DMS79 (cell line): ENCODE measurements at regions not wholly inside any gene's neighbourhood (a gene's known extent, or its start where the extent isn't known, plus 50 kb on each side); places are given as distances from the start of the nearest gene placed in this dataset.
"Not testable (repeated sequence)": the region's sequence is repeated elsewhere in the genome, so short reads cannot be mapped to it uniquely, and the experiment has no call there.

Source experiments
- DNase-seq: peaks from one replicate; lab custom pipeline; 2025; lab: John Stamatoyannopoulos, UW

DNA sequence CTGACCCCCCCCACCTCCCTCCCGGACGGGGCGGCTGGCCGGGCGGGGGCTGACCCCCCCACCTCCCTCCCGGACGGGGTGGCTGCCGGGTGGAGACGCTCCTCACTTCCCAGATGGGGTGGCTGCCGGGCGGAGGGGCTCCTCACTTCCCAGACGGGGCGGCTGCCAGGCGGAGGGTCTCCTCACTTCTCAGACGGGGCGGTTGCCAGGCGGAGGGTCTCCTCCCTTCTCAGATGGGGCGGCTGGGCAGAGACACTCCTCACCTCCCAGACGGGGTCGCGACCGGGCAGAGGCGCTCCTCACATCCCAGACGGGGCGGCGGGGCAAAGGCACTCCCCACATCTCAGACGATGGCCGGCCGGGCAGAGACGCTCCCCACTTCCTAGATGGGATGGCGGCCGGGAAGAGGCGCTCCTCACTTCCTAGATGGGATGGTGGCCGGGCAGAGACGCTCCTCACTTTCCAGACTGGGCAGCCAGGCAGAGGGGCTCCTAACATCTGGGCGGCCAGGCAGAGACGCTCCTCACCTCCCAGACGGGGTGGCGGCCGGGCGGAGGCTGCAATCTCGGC lies 597.6 kb downstream of the ZEB2 start:
- not testable (repeated sequence) for DNase-seq

DNA sequence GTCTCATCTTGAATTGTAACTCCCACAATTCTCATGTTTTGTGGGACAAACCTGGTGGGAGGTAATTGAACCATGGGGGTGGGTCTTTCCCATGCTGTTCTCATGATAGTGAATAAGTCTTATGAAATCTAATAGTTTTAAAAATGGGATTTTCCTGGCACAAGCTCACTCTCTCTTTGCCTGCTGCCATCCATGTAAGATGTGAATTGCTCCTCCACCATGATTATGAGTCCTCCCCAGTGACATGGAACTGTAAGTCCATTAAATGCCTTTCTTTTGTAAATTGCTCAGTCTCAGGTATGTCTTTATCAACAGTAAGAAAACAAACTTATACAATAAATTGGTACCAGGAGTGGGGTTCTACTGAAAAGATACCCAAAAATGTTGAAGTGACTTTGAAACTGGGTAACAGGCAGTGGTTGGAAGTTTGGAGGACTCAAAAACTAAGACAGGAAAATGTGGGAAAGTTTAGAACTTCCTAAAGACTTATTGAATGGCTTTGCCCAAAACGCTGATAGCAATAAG lies 601.4 kb downstream of the ZEB2 start:
- no peak for DNase-seq

DNA sequence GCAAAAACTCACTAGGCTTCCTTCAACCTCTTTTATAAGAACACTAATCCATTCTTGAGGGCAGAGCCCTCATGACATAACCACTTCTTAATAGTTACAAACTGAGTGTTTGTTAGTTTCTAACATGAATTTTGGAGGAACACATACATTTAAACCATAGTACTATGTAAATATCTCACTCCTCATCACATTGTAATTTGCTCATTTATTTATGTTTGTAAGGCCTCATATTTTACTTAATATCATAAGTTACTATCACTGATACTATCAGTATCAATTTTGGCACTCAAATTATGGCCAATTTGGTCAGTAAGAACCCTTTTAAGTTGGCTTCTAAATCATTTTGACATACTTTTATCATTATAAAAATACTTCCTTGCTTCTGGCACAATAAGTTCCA lies 603.1 kb downstream of the ZEB2 start:
- no peak for DNase-seq

DNA sequence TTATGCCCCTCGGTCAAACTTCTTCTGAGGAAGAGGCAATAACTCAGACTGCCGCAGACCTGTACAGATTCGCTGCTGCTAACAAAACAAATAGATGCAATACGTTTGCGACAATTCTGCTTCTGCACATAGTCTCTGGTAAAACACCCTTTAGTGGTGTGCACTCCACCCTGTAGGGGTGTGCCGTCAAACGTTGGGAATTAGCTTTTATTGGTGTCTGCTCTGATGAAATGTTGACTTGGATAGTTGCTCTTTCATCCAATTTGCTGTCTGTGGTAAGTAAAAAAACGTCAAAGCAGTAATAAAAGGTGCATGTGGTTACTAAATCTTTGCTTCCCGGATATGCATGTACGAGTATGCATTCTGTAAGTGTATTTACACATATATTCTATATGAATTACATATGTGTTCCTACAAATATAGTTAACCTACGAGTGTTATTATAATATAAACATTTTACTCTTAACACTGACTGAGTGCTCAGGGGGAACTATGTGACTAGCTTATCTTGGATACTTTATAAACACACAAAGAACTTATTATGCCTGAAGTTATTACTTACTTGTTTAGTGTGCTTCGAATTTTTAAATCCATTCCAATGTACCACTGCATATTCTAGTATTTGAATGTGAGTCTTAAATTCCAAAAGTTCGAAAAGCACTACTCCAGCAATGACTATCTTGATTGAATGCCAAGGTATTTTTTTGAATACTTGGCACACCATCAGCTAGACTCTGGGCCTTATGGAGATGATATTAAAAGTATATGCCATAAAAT lies 610.2 kb downstream of the ZEB2 start:
- DNase-seq = no peak

DNA sequence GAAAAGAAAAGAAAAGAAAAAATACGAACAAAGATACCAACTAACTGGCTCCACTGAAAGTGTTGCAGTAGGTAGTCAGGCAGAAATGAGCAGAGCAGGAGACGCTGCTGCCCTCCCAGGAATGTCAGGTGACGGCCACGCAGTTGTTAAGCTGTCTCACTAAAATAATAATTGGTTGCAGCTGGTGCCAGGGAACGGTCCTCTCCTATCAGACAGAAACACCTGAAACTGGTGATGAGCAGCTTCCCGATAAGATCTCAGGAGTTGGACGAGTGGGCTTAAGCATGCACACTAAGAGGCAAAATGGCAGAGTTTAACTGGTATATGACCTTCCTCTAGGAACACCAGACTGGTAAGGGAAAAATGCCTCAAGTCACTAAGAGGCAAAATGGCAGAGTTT lies 611.1 kb downstream of the ZEB2 start:
- DNase-seq = no peak

DNA sequence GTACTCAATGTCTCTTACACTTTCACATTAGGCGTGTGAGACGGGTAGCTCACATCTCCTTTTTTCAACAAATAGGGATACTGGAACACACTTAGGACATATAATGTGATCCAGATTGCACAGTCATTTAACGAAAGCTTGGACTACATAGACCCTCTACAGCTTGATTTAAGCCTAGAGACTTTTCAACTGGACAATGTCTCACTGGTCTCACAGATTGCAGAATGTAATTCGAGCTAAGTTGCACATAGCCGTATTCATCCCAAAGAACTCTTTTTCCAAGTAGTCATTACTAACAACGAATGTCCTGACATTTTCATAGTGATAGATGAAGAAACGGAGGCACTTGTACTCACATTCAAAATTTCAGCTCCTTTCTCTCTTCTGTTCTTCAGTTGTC lies 612.1 kb downstream of the ZEB2 start:
- no peak for DNase-seq

DNA sequence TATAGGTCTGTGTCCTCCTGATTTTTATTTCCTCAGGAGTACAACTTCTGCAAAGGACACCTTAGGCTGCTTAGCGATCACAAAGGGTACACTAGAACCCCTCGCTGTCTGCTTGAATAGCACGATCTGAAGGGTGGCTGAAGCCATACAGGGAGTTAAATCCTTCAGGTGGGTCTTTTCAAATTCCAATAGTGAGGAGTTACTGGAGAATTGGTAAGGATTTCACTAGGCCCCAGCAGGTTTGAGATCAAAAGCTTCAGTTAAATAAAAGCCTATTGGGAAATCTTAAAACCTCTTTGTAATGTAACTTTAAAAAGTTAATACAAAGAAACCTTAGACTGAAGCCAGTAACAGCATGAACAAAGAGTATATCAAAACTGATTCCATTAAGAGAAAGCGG lies 613.1 kb downstream of the ZEB2 start:
- DNase-seq = no peak

DNA sequence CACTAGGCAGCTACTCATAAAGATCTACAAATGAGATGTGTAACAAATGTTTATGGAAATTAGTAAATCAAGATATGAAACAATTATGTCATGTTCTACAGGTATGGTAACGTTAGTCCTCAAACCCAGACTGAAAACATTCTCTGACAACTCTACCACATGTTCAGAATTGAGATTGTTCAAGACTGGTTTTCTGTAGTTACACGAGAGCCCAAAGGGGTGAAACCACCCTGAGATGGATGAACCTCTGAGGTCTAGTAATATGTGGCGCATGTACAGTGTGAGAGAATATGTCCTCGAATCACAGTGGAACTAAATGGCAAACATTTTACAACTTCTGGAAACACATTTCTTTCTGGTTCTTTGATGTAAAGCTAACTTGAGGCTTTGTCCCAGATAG lies 614.3 kb downstream of the ZEB2 start:
- DNase-seq = no peak

DNA sequence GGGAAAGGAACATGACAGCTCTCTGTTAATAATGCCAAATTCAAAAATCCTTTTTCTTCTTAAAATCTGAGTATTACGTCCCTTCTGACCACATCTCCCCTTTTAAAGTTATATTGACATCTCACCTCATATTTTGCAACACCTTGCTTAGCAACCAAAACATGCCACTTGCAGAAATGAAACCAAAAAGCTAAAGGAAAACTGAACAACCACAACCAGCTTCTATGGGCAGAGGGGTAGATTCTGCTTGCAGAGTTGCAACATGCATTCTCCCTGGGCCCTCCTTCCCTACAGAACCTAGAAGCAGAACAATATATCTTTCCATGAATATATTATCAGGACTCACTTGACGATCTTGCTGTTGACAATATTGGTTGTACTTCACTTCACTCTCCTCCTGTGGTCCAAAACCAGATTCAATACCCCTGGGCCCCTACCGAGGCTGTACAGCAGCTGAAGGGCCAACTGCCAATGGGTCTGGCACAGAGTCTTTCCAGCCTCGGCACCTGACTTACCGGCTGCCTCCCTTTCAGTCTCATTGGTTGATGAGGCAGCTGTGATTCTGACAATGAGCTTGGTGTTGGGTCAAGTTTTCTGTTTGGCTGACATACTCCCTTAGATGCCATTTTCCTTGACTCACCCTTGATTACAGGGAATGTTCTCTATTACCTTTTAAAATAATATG lies 616.6 kb downstream of the ZEB2 start:
- DNase-seq = no peak

DNA sequence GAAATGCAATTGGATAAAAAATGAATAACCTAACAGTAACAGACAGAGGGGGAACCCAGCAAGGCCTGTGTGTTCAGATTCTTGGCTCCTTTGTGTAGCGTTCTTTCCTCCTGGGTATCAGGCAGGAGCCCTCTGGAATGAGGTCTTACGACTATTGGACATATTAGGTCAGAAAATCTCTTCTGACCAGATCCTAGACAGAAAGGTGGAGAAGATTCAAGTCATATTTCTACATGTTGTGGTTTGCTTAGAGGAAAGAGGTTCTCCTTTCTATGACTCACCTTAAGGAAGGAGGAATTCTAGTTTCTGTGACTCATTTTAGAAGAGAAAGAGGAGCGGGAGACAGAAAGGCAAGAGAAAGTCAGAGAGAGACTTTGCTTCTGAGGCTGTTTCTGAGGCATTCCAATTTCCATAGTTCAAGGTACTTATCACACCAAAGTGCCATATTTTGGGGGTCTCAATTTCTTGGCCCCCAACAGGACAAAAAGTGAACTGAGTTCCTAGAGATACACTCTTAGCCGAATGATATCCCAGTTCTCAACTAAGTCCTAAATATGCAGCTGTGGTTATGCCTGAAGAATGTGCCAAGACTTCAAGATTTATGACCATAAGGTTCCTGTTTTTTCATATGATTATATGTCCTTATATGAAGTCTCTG lies 618.6 kb downstream of the ZEB2 start:
- no peak for DNase-seq

DNA sequence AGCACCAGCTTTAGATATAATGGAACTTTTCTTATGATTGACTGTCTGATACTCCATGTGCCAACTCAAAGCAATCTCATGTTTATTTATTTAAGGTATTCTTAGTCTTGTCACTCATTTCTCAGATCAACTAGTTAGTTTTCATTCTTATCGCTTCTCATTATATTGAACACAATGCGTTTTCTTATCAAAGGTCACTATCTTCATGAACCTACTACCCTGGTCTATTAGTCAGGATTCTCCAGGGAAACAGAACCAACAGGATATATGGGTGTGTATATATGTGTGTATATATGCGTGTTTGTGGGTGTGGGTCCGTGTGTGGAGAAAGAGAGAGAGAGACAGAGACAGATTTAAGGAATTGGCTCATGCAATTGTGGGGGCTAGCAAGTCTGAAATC lies 619.9 kb downstream of the ZEB2 start:
- DNase-seq = no peak

DNA sequence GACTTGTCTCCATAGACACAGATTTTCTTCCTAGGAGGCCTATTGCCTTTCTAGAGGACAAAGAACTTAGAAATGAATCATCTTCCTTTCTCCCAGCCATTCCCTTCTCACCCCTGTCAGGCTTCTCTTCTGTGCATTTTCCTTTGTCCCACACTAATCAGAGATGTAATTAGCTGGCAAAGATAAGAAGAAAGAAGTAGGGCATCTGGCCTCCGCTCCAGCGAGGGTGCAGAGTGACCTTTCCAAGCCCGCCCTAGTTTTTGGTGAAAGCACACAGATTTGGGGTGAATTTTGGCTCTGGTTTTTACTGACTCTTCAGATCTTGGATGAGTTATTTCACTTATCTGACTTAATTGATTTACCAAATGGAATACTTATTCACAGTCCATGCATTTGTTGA lies 626.5 kb downstream of the ZEB2 start:
- DNase-seq = no peak

DNA sequence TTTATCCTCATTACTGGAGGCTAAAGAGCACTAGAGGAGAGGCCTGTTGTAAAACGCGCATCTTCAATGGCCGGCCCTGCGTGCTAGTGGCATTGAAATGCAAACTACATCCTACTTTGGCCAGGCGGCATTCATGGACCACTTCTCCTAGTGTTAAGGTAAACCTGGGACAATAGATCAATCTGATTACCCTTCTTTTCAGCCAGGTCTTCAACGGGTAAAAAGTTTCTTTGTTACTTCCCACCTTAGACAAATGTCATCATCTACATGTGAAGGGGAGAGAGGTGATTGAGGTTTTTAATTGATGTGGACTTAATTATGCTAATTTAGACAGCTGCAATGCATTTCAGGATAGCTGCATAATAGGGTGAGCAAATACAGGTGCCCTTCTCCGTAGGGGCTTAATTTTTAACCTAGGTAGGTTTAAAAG lies 628.0 kb downstream of the ZEB2 start:
- DNase-seq = no peak

DNA sequence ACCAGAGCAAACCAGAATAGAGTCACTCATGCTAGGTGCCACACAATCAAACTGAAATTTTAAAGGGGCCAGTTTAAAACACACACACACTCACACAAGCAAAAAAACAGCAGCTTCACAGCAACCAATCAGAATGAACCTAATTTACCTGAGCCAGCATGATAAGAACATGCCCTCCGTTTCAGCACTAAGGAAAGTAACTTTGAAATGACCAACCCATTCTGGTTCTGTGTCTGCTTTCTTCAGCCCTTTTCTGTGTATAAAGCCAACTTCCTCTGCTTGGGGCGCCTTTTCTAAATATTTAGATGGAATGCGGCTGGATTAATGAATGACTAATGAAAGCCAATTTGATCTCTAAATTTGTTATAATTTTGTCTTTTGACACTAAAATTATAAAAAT lies 629.1 kb downstream of the ZEB2 start:
- no peak for DNase-seq

DNA sequence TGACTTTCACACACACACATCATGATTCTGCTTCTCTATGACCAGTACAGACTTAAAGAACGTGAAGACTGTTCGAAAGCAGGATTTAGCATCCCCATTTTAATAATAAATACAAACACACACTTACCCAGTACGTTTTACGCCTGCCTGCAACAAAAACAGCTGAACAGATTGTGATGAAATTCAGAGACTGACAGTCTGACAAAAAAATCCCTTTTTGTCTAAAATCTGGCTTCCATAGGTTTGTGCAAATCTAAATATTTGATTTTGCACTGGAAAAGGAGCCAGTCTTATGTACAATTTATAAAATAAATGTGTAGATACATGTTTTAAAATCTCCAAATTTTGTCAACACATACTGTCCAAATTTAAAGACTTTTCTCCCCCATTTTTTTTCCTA lies 630.7 kb downstream of the ZEB2 start:
- no peak for DNase-seq

DNA sequence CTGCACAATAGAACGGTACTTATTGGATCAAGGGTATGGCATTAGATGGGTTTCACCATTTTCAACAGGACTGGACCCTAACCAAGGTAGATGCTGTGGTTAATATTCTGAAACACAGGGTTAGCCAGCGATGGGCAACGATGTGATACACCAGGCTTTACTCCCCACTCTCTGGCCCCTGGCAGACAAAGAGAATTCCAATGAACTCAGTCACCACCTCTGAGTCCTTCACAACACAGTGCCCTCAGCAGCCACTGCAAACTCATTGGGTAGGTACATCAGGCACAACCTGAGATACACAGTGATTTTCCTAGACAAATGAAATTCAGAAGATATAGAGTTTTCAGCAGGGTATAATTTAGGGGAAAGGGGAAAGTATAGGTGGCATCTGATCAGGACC lies 634.5 kb downstream of the ZEB2 start:
- no peak for DNase-seq

DNA sequence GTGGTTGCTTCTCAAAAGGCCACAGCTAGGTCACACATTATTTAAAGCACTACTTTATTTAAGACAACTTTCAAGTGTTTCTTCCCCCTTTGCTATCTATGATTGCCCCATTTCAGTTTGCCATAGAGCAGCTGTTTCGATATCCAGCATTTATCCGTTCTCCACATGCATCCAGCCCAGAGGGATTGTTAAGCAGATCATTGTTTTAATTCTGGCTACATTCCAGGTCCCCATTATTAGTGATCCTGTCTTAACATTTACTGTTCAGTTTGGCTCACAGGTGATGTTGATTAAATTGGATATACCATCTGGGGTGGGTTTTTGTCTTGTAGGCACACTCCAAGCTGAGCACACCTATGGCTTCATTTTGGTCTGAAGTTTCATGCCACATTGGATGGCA lies 638.7 kb downstream of the ZEB2 start:
- no peak for DNase-seq

DNA sequence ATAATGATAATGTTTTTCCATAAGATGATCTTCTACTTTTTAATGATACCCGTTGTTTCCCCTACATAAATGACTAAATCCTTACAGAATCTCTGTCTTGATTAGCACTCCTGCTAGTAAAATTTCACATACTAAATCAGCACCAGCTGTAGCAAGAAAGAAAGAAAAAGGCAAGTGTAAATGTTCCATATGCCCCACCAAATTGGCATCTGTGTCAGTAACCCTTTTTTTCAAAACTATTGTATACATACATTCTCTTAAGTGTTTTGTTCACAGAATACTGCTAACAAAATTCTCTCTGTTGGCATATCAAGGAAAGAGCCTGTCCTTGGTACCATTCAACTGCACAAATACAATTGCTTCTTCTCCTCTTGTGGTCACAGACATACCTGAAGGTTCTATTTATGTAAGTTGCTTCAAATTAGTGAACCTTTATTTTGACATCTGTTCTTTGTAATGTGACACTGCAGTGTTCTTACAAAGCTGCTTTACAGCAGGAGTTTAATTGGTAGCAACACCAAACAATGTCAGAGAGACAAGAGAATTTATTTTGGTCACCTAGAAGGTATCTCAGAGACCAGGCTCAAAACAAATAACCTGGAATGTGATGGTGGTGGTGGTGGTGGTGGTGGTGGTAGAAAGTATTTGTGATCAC lies 641.9 kb downstream of the ZEB2 start:
- DNase-seq = peak; percentile 42

DNA sequence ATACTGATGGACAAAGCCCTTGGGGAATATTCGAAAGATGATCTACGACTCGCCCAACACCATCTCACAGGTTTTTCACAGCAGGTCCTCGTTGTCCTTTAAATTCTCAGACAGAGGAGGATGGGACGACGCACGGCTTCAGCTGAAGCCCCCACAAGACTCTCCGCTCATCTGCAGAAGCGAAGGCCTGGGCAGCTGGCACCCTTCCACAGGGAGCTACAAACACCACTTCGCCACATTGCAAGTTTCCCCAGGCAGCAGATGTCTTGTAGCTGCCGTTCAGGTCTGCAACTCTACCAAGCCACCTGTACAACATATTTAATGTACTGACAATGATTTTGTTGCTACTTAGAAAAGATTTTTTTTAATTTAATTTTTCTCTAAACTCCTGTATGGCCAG lies 642.9 kb downstream of the ZEB2 start:
- no peak for DNase-seq

DNA sequence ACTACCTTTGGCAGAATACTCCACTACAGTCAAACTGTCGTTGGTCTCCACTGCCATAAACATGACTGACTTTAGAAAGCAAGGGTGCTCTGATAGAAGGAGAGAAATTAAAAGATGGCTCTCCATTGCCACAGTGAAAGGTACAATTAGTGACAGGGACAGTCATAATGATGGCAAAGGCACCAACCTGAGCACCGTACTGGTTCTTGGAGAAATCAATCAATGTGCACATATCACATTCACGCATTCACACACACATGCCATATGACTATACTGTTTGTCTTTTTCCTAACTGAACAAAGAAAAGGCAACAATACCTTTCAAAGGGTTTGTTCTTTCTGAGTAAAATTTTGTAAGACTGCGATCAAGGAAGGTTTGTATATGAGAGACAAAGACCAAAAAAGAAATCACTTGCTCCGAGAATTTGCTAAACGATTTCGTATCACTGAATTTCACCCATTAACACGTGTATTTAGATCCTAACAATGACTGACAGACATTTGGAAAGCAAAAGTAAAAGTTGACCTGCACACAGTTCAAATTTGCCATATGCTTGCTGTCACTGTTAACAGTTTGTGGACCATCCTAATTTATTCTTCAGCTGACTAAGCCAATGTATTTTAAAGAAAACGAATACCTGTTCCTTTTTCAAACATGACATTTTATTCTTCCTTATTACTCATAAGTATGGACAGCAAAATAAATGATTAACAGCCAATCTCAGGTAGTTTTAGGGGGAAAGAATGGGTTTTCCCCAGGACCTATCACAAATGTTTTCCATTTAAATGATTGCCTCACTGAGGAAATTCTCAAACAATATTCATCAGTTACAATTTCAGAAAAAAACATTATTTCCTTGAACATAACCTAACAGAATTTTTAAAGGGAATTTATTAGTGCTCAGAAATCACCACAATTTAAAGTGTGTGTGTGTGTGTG lies 644.4 kb downstream of the ZEB2 start:
- DNase-seq = no peak

DNA sequence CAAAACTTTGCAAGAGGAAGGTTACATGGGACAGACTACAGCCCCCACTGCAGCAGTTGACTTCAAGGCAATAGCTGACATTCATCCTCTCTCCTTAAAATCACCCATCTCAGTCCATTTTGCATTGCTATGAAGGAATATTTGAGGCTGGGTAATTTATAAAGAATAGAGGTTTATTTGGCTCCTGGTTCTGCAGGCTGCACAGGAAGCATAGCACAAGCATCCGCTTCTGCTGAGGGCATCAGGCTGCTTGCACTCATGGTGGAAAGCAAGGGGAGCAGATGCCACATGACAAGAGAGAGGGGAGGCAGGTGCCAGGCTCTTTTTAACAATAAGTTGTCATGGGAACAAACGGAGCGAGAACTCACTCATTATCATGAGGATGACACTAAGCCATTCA lies 646.0 kb downstream of the ZEB2 start:
- DNase-seq = no peak
